ENCODE measurements at regions not wholly inside any gene's neighbourhood (a gene's known extent, or its start where the extent isn't known, plus 50 kb on each side); places are given as distances from the start of the nearest gene placed in this dataset.
"Not testable (repeated sequence)": the region's sequence is repeated elsewhere in the genome, so short reads cannot be mapped to it uniquely, and the experiment has no call there.

- no peak for DNase-seq (ENCODE audit: low read depth, low spot score)
These were observed 53.0 kb downstream of the ACTBL2 start for GRCh38 chr5:57429513-57430120.

GRCh38 chr5:57429021-57429420 is 53.6 kb downstream of the ACTBL2 start:
- not testable (repeated sequence) for DNase-seq (ENCODE audit: low read depth, low spot score)

GRCh38 chr5:57422993-57423392 is 59.6 kb downstream of the ACTBL2 start:
- DNase-seq (ENCODE audit: low read depth, low spot score): no peak

GRCh38 chr5:57422341-57422740 is 60.3 kb downstream of the ACTBL2 start:
- no peak for DNase-seq (ENCODE audit: low read depth, low spot score)

GRCh38 chr5:57420801-57421200 is 61.8 kb downstream of the ACTBL2 start:
- DNase-seq (ENCODE audit: low read depth, low spot score): no peak

- no peak for DNase-seq (ENCODE audit: low read depth, low spot score)
These were observed 64.6 kb downstream of the ACTBL2 start for GRCh38 chr5:57417971-57418370.

- DNase-seq (ENCODE audit: low read depth, low spot score): no peak
These were observed 65.3 kb downstream of the ACTBL2 start for GRCh38 chr5:57417320-57417719.

- no peak for DNase-seq (ENCODE audit: low read depth, low spot score)
These were observed 66.2 kb downstream of the ACTBL2 start for GRCh38 chr5:57416278-57416994.

GRCh38 chr5:57414857-57415256 is 67.8 kb downstream of the ACTBL2 start:
- no peak for DNase-seq (ENCODE audit: low read depth, low spot score)

- DNase-seq (ENCODE audit: low read depth, low spot score): no peak
These were observed 68.4 kb downstream of the ACTBL2 start for GRCh38 chr5:57414191-57414590.

GRCh38 chr5:57413145-57413544 is 69.5 kb downstream of the ACTBL2 start:
- no peak for DNase-seq (ENCODE audit: low read depth, low spot score)

- DNase-seq (ENCODE audit: low read depth, low spot score): no peak
These were observed 69.9 kb downstream of the ACTBL2 start for GRCh38 chr5:57412680-57413079.

- DNase-seq (ENCODE audit: low read depth, low spot score): no peak
These were observed 70.6 kb downstream of the ACTBL2 start for GRCh38 chr5:57411982-57412381.

GRCh38 chr5:57410374-57411320 is 72.0 kb downstream of the ACTBL2 start:
- DNase-seq (ENCODE audit: low read depth, low spot score): no peak

- no peak for DNase-seq (ENCODE audit: low read depth, low spot score)
These were observed 73.9 kb downstream of the ACTBL2 start for GRCh38 chr5:57408714-57409113.

- DNase-seq (ENCODE audit: low read depth, low spot score): no peak
These were observed 74.3 kb downstream of the ACTBL2 start for GRCh38 chr5:57408285-57408684.

GRCh38 chr5:57407391-57407790 is 75.2 kb downstream of the ACTBL2 start:
- DNase-seq (ENCODE audit: low read depth, low spot score): no peak

GRCh38 chr5:57406641-57407040 is 76.0 kb downstream of the ACTBL2 start:
- no peak for DNase-seq (ENCODE audit: low read depth, low spot score)

- no peak for DNase-seq (ENCODE audit: low read depth, low spot score)
These were observed 76.6 kb downstream of the ACTBL2 start for GRCh38 chr5:57405984-57406383.

- no peak for DNase-seq (ENCODE audit: low read depth, low spot score)
These were observed 79.8 kb downstream of the ACTBL2 start for GRCh38 chr5:57402761-57403160.

GRCh38 chr5:57402348-57402747 is 80.3 kb downstream of the ACTBL2 start:
- no peak for DNase-seq (ENCODE audit: low read depth, low spot score)

- no peak for DNase-seq (ENCODE audit: low read depth, low spot score)
These were observed 84.1 kb downstream of the ACTBL2 start for GRCh38 chr5:57398413-57399093.

Data from pulmonary artery endothelial cell (primary cell).